ENCODE measurements at regions not wholly inside any gene's neighbourhood (a gene's known extent, or its start where the extent isn't known, plus 50 kb on each side); places are given as distances from the start of the nearest gene placed in this dataset.

GRCh38 chr5:164057121-164057520 lies 551.7 kb downstream of the MAT2B start:
- no peaks in the 10 kb centered on the region for H3K4me1 ChIP-seq (ENCODE audit: control insufficient read depth, insufficient read depth, low read length)
- H3K36me3 ChIP-seq (ENCODE audit: control insufficient read depth, insufficient read depth, low read length), result no peaks in the 10 kb centered on the region
- H3K27me3 ChIP-seq (ENCODE audit: control insufficient read depth, insufficient read depth, low read length), result no peaks in the 10 kb centered on the region
- no peak overlapping the region for H3K4me3 ChIP-seq (ENCODE audit: low read length)
- H3K27ac ChIP-seq (ENCODE audit: low read length), result no peak overlapping the region
- DNase-seq, result no peak
- WGBS (ENCODE audit: insufficient coverage, low lambda C conversion rate), result no CpG with 5 or more reads among the region's 2 CpGs
- H3K9me3 ChIP-seq (ENCODE audit: control insufficient read depth, low read depth, low read length), result no peaks in the 10 kb centered on the region

- WGBS (ENCODE audit: insufficient coverage, low lambda C conversion rate), result no CpG with 5 or more reads among the region's 3 CpGs
- Histone ChIP-seq H3K4me3 (ENCODE audit: low read length) (no peak overlapping the region), H3K27me3 (ENCODE audit: control insufficient read depth, insufficient read depth, low read length) (no peaks in the 10 kb centered on the region), H3K36me3 (ENCODE audit: control insufficient read depth, insufficient read depth, low read length) (no peaks in the 10 kb centered on the region), H3K9me3 (ENCODE audit: control insufficient read depth, low read depth, low read length) (no peaks in the 10 kb centered on the region), H3K27ac (ENCODE audit: low read length) (no peak overlapping the region), H3K4me1 (ENCODE audit: control insufficient read depth, insufficient read depth, low read length) (no peaks in the 10 kb centered on the region)
- DNase-seq, result no peak
These were observed 553.2 kb downstream of the MAT2B start for GRCh38 chr5:164058621-164059020.

- H3K9me3 ChIP-seq (ENCODE audit: control insufficient read depth, low read depth, low read length), result no peaks in the 10 kb centered on the region
- no peak overlapping the region for H3K4me3 ChIP-seq (ENCODE audit: low read length)
- DNase-seq, result no peak
- H3K27ac ChIP-seq (ENCODE audit: low read length), result no peak overlapping the region
- 86% methylated on average over 2 of the region's 2 CpGs for WGBS (ENCODE audit: insufficient coverage, low lambda C conversion rate)
- H3K4me1 ChIP-seq (ENCODE audit: control insufficient read depth, insufficient read depth, low read length), result no peaks in the 10 kb centered on the region
- no peaks in the 10 kb centered on the region for H3K27me3 ChIP-seq (ENCODE audit: control insufficient read depth, insufficient read depth, low read length)
- no peaks in the 10 kb centered on the region for H3K36me3 ChIP-seq (ENCODE audit: control insufficient read depth, insufficient read depth, low read length)
These were observed 554.1 kb downstream of the MAT2B start for GRCh38 chr5:164059471-164059870.

GRCh38 chr5:164060786-164061355 lies 555.5 kb downstream of the MAT2B start:
- no peak overlapping the region for H3K4me3 ChIP-seq (ENCODE audit: low read length)
- no peak overlapping the region for H3K27ac ChIP-seq (ENCODE audit: low read length)
- H3K4me1 ChIP-seq (ENCODE audit: control insufficient read depth, insufficient read depth, low read length), result no peaks in the 10 kb centered on the region
- 86% methylated on average over 1 of the region's 3 CpGs for WGBS (ENCODE audit: insufficient coverage, low lambda C conversion rate)
- H3K27me3 ChIP-seq (ENCODE audit: control insufficient read depth, insufficient read depth, low read length), result no peaks in the 10 kb centered on the region
- H3K36me3 ChIP-seq (ENCODE audit: control insufficient read depth, insufficient read depth, low read length), result no peaks in the 10 kb centered on the region
- DNase-seq, result no peak
- H3K9me3 ChIP-seq (ENCODE audit: control insufficient read depth, low read depth, low read length), result no peaks in the 10 kb centered on the region

GRCh38 chr5:164062304-164062703 lies 556.9 kb downstream of the MAT2B start:
- Histone ChIP-seq H3K4me3 (ENCODE audit: low read length) (no peak overlapping the region), H3K27ac (ENCODE audit: low read length) (no peak overlapping the region), H3K36me3 (ENCODE audit: control insufficient read depth, insufficient read depth, low read length) (no peaks in the 10 kb centered on the region), H3K9me3 (ENCODE audit: control insufficient read depth, low read depth, low read length) (no peaks in the 10 kb centered on the region), H3K27me3 (ENCODE audit: control insufficient read depth, insufficient read depth, low read length) (no peaks in the 10 kb centered on the region), H3K4me1 (ENCODE audit: control insufficient read depth, insufficient read depth, low read length) (no peaks in the 10 kb centered on the region)
- DNase-seq, result no peak
- WGBS (ENCODE audit: insufficient coverage, low lambda C conversion rate), result 93% methylated on average over 2 of the region's 3 CpGs

- H3K4me1 ChIP-seq (ENCODE audit: control insufficient read depth, insufficient read depth, low read length), result no peaks in the 10 kb centered on the region
- H3K27me3 ChIP-seq (ENCODE audit: control insufficient read depth, insufficient read depth, low read length), result no peaks in the 10 kb centered on the region
- H3K4me3 ChIP-seq (ENCODE audit: low read length), result no peak overlapping the region
- 86% methylated on average over 2 of the region's 2 CpGs for WGBS (ENCODE audit: insufficient coverage, low lambda C conversion rate)
- H3K9me3 ChIP-seq (ENCODE audit: control insufficient read depth, low read depth, low read length), result no peaks in the 10 kb centered on the region
- no peak for DNase-seq
- no peaks in the 10 kb centered on the region for H3K36me3 ChIP-seq (ENCODE audit: control insufficient read depth, insufficient read depth, low read length)
- H3K27ac ChIP-seq (ENCODE audit: low read length), result no peak overlapping the region
These were observed 559.8 kb downstream of the MAT2B start for GRCh38 chr5:164065266-164065665.

- Histone ChIP-seq H3K27ac (ENCODE audit: low read length) (no peak overlapping the region), H3K27me3 (ENCODE audit: control insufficient read depth, insufficient read depth, low read length) (no peaks in the 10 kb centered on the region)
- WGBS (ENCODE audit: insufficient coverage, low lambda C conversion rate), result no CpG with 5 or more reads among the region's 1 CpG
These were observed 566.3 kb downstream of the MAT2B start for GRCh38 chr5:164071671-164072070.

GRCh38 chr5:164073081-164073480 lies 567.7 kb downstream of the MAT2B start:
- no CpG with 5 or more reads among the region's 3 CpGs for WGBS (ENCODE audit: insufficient coverage, low lambda C conversion rate)
- no peaks in the 10 kb centered on the region for H3K4me1 ChIP-seq (ENCODE audit: control insufficient read depth, insufficient read depth, low read length)

More at GRCh38 chr5:164071671-164072070, 566.3 kb downstream of the MAT2B start:
- Histone ChIP-seq H3K4me3 (ENCODE audit: low read length) (no peak overlapping the region), H3K4me1 (ENCODE audit: control insufficient read depth, insufficient read depth, low read length) (no peaks in the 10 kb centered on the region), H3K9me3 (ENCODE audit: control insufficient read depth, low read depth, low read length) (no peaks in the 10 kb centered on the region), H3K36me3 (ENCODE audit: control insufficient read depth, insufficient read depth, low read length) (no peaks in the 10 kb centered on the region)
- no peak for DNase-seq

GRCh38 chr5:164076556-164076955 lies 571.1 kb downstream of the MAT2B start:
- Histone ChIP-seq H3K4me3 (ENCODE audit: low read length) (no peak overlapping the region), H3K36me3 (ENCODE audit: control insufficient read depth, insufficient read depth, low read length) (no peaks in the 10 kb centered on the region), H3K27ac (ENCODE audit: low read length) (no peak overlapping the region), H3K4me1 (ENCODE audit: control insufficient read depth, insufficient read depth, low read length) (no peaks in the 10 kb centered on the region), H3K9me3 (ENCODE audit: control insufficient read depth, low read depth, low read length) (no peaks in the 10 kb centered on the region), H3K27me3 (ENCODE audit: control insufficient read depth, insufficient read depth, low read length) (no peaks in the 10 kb centered on the region)
- WGBS (ENCODE audit: insufficient coverage, low lambda C conversion rate), result no CpG with 5 or more reads among the region's 4 CpGs
- no peak for DNase-seq

More at GRCh38 chr5:164073081-164073480, 567.7 kb downstream of the MAT2B start:
- no peaks in the 10 kb centered on the region for H3K36me3 ChIP-seq (ENCODE audit: control insufficient read depth, insufficient read depth, low read length)
- H3K27ac ChIP-seq (ENCODE audit: low read length), result no peak overlapping the region
- no peak overlapping the region for H3K4me3 ChIP-seq (ENCODE audit: low read length)
- no peaks in the 10 kb centered on the region for H3K27me3 ChIP-seq (ENCODE audit: control insufficient read depth, insufficient read depth, low read length)
- DNase-seq, result no peak
- no peaks in the 10 kb centered on the region for H3K9me3 ChIP-seq (ENCODE audit: control insufficient read depth, low read depth, low read length)

GRCh38 chr5:164090358-164090757 lies 584.9 kb downstream of the MAT2B start:
- no peaks in the 10 kb centered on the region for H3K27me3 ChIP-seq (ENCODE audit: control insufficient read depth, insufficient read depth, low read length)
- no peak overlapping the region for H3K27ac ChIP-seq (ENCODE audit: low read length)
- no peaks in the 10 kb centered on the region for H3K4me1 ChIP-seq (ENCODE audit: control insufficient read depth, insufficient read depth, low read length)
- no peak for DNase-seq
- no peaks in the 10 kb centered on the region for H3K36me3 ChIP-seq (ENCODE audit: control insufficient read depth, insufficient read depth, low read length)
- no peaks in the 10 kb centered on the region for H3K9me3 ChIP-seq (ENCODE audit: control insufficient read depth, low read depth, low read length)
- H3K4me3 ChIP-seq (ENCODE audit: low read length), result no peak overlapping the region
- WGBS (ENCODE audit: insufficient coverage, low lambda C conversion rate), result 0% methylated on average over 1 of the region's 2 CpGs

- Histone ChIP-seq H3K27ac (ENCODE audit: low read length) (no peak overlapping the region), H3K36me3 (ENCODE audit: control insufficient read depth, insufficient read depth, low read length) (no peaks in the 10 kb centered on the region), H3K4me3 (ENCODE audit: low read length) (no peak overlapping the region), H3K27me3 (ENCODE audit: control insufficient read depth, insufficient read depth, low read length) (no peaks in the 10 kb centered on the region), H3K4me1 (ENCODE audit: control insufficient read depth, insufficient read depth, low read length) (no peaks in the 10 kb centered on the region), H3K9me3 (ENCODE audit: control insufficient read depth, low read depth, low read length) (no peaks in the 10 kb centered on the region)
- DNase-seq, result no peak
- WGBS (ENCODE audit: insufficient coverage, low lambda C conversion rate), result 95% methylated on average over 2 of the region's 2 CpGs
These were observed 586.4 kb downstream of the MAT2B start for GRCh38 chr5:164091836-164092235.
